GM18868 (cell line): ENCODE measurements at regions not wholly inside any gene's neighbourhood (a gene's known extent, or its start where the extent isn't known, plus 50 kb on each side); places are given as distances from the start of the nearest gene placed in this dataset.

Experiments used
- ATAC-seq: cut with Tn5 transposase; IDR thresholded peaks from one replicate; pipeline ENCODE4 v1.9.1; 2021; ENCODE audit warnings: mild to moderate bottlenecking, moderate library complexity; ENCODE audit not compliant: unreplicated experiment

- no peak for ATAC-seq
Measured at GRCh38 chr9:22389271-22389670, 57.4 kb upstream of the DMRTA1 start.

- ATAC-seq, result peak; percentile 38
Measured at GRCh38 chr9:22392523-22392922, 54.1 kb upstream of the DMRTA1 start.

- no peak for ATAC-seq
Measured at GRCh38 chr9:22395687-22396141, 50.9 kb upstream of the DMRTA1 start.
